SHP77 treated with DMSO at 0.1 percent for 48 hours (cell line): ENCODE measurements at regions not wholly inside any gene's neighbourhood (a gene's known extent, or its start where the extent isn't known, plus 50 kb on each side); places are given as distances from the start of the nearest gene placed in this dataset.

Experiments
- DNase-seq: peaks from one replicate; lab custom pipeline; 2025; lab: John Stamatoyannopoulos, UW

DNA sequence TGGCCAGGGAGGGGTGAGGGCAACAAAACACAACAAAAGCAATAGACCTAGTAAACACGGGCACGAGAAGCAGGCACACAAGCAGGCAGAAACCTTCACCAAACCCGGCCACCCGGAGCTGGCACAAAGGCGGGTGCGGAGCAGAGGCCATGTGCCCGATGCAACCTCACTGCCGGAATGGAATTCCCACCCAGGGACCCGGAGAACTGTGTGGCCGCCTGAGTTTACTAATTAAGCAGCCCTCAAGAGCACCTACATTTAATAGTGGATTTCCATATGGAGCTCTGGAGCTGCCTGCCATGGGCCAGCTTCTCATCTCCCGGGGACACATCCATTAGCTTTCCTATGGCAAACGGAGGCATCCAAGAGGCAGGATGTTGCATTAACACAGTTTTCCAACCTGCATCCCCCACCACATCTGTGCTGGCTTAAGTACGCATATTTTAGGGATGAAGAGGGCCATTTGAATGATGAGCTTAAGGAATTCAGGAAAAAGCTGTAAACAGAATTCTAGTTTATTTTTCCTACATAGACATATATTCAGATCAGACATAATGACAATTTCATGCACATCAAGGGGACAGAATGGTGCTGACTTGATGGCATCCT, 104.5 kb upstream of the SMIM21 start:
- no peak for DNase-seq

DNA sequence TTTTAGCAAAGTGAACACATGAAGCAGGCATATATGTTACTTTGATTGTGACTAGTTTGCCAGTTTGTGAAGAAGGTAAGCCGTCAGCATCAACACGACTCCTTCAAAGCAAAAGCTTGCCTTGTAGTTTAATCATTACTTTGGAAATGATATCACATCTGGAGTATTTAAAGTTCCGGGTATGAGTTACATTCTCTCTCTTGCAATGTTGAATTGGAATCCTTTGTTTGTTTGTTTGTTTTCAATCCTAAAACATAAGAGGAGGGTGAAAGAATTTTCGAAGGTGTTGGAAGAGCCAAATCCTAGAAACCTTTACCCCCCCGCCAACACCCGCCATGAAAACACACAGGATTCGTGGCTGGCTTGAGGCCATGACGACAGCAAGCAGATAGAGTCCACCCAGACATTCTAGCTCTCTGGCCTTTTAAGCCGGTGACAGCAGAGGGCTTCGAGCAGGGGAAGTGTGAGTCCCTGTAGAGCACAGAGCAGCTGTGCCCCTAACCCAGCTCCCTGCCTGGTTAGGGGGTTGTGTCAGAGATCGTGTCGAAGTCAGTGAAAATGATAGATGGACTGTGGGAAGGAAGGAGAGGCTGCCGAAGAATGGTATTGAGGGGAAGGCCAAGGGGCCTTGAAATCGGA, 103.8 kb upstream of the SMIM21 start:
- no peak for DNase-seq

DNA sequence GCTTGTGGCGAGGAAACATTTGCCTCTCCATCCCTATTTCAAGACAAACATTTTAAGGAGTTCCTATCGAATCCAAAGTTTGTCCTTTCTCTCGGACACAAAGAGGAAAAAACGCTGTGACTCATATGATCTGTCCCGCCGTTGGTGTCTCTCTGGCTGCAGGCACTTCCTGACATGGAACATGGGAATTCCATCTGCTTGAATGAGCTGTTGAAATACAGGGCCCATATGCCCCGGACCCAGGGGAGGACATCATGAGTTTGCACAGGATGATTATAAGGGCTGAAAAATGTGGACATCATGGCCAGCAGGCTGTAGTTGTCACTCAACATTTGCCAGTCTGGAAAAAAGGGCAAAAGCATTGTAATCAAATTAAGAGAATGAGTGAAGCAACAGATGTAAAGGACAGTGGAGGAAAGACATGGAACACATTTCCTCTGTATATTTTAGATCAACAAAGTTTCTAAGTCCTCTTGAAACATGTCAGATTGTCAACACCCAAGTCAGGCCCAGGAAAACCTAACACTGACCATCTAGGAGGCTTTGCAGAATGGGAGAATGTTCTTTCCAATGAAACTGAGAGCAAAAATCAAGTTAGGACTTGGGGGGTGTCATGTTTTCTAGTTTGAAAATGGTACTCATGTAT, 103.2 kb upstream of the SMIM21 start:
- DNase-seq, result no peak

DNA sequence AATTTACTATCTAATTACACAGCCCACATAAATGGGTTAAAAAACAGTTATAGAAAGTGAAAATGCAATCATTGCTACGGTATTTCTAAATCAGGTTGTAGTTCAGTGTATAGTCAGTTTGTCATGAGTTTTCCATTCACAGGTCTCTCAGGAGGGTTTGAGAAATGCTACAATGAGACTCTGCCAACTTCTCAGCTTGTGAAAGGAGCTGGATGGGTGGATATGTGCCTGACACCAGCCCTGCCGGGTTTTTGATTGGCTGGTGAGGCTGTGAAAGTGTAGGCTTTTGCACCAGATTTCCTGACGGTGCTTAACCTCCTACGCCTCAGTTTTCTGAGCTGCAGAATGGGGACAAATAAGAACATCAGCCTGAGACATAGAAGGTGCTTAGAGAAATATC, 102.6 kb upstream of the SMIM21 start:
- no peak for DNase-seq

DNA sequence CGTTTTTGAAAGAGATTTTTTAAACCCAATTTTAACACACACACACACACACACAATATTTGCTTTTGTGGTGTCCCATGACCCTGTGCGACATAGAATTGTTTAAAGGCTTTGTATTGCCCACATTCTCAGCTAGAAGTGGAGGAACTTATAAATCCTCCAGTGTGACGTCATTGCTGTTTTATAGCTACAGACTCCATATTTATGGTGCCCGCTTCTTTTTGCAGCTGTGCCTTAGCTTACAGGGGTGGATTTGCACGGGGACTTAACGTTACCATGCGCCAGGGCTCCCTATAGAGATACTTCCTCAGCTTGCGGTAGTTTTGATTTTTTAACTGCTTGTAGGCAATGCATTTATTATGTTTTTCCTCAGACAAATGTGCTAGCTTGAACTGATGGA, 101.9 kb upstream of the SMIM21 start:
- DNase-seq, result no peak

DNA sequence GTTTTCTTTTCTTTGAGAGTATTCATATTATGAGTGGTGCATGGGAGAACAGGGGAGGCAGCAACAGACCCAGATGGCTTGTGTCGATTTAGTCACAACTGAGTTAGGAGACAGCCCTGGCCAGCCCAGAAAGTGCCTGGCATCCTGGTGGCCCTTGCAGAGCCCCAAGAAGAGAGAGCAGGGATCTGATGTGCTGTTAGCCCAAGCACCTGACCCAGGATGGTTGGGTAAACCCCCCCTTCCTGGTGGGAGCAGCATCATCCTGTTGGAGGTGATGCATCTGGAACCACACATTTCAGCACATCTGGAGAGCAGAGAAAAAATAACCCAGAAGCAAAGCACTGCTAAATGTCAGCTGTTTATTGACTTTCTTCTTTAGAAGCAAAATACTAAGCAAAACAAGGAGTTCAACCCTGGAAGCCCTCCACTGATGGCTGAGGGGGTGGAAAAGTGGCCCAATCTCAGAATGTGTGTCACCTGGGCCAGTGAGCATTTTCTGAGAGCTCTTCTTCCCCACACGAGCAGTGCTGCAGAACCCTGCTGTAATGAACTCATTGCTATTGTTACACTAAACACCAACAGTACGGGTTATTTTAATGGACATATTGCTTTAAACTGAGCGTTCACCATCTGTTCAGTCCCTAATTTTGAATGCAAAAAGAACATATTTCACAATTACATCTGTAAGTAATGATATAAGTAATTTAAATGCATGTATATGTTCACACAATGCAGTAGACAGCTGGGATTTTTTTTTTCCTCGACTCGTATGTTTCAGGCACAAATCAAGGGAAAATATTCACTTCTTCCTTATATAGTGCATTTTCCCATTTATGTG, 100.6 kb upstream of the SMIM21 start:
- no peak for DNase-seq

DNA sequence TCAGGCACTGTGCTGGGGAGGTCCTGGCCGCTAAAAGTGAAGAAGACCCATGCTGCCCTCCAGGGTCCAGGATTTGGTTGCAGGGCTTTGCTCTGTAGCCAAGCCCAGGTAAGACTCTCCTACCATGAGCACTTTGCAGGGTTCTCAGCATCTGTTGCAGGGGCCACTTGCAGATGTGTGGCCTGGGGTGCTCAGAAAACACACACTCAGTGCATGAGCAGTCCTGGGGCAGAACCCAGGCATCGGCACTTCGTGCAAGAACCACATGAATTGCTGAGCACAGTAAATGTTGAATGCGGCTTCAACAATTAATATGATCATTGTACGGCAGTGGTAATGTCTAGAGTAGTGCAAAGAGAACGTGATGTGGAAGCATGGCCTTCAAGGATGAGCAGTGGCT, 98.5 kb upstream of the SMIM21 start:
- DNase-seq, result no peak

DNA sequence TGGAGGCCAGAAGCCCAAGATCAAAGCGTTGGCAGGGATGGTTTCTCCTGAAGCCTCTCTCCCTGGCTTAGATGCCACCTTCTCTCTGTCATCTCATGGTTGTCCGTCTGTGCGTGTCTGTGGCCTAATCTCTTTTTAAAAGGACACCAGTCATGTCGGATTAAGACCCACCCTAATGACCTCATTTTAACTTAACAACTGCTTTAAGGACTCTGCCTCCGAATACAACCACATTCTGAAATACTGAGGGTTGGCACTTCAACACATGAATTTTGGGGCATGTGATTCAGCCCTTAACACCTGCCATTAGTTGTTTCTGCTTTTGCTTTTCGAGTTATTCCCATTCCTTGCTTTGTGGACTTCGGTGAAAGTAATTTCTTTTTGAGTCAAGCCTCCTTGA, 97.8 kb upstream of the SMIM21 start:
- DNase-seq, result no peak

DNA sequence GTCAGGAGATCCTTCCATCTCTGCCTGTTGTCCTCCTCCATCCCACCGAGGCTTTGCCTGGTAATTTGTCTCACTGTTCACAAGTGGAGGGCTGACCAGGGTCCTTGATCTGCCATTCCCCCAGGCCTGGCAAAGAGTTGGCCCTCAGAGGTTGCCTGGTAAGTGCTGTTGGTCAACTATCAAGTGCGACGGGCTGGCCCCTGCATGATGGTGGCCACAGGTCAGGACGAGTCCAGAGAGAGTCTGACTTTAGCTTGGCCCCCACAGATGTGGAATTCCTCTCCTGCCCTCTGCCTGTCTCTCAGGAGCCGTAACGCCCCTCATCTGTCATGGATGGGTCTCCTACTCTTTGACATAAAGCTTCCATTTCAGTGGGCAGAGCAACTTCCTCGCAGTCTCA, 97.3 kb upstream of the SMIM21 start:
- no peak for DNase-seq

DNA sequence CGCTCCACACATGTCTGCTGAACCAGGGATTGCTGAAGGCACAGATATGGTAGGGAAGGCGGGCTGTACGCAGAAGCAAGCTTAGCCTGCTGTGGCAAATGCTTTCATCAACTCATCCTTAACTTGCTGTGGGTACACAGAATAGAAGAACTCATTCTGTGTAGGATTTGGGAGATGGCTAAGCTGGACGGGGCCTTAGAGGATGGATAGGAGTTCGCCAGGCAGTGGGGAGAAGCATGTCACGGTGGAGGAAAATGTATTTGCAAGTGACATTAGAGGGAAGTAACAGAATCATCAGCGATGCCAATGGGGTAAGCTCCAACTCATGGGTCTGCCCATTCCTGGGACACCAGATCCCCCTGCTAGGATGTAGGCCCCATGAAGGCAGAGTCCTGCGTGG, 96.7 kb upstream of the SMIM21 start:
- no peak for DNase-seq

DNA sequence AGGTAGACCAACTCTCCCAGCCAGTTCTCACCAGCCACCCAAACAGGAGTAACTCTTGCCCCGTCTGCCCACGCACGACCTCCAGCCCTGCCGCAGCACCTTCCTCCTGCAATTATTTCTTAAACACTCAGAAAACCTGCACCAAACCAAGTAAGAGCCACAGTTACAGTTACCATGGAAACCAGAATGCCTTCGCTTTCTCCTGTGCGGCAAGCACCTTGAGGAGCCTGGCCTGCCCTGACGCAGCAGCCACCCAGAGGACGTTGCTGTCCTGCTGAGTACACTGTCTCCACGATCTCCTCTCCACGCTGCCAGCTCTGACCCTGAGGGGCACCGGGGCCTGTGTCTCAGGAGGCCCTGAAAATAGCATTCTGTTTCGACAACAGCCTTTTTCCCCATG, 94.3 kb upstream of the SMIM21 start:
- no peak for DNase-seq

DNA sequence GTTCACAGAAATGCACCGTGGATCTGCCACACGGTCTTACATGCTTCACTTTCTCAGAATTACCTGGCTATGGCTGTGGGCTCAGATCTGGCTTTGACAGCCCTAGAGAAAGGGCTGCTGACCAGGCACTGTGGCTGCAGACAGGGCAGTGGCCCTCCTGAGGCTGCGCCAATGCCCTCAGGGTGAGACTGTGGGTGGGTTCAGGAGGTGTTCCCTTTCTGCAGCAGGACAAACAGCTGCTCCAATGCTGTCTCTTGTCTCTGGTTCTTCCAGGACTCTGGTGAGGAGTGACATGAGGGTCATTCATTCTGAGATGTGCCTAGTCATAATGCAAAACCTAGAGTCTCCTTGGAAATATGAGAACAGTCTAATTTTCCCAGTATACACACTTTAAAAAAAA, 90.5 kb upstream of the SMIM21 start:
- no peak for DNase-seq

DNA sequence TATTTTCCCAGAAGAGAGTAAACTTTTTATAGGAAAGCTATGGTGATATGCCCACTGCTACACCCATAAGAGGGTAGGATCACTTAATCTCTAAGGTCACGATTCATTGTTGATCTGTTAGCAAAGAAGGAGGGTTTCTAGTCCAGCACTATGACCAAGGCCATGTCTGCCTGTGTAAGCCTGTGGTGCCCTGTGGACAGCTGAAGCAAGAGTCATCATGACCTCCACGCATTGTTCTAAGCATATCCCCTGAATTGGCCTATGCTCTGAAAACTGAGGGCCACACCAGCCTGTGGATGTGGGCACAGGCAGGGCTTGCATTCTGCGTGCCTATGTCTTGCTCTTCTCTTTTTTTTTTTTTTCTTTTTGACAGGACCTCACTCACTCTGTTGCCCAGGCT, 89.8 kb upstream of the SMIM21 start:
- no peak for DNase-seq

DNA sequence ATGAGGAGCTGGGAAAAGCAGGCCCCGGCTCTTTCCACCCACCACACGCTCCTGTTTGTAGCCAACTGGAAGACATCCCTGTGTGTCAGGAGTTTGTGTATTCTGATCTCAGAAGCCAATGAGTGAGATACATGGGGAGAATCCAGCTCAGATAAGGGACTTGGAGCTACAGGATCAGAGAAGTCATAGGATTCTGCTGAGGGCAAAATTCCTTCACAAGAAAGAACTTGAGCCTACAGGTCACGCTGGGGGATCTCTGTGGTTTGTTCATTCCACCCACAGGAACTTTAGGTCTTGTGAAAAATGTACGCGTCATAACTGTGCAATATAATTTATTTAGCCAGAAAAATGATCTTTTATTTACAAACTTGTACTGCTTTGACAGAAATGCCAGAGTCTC, 80.1 kb upstream of the SMIM21 start:
- no peak for DNase-seq

DNA sequence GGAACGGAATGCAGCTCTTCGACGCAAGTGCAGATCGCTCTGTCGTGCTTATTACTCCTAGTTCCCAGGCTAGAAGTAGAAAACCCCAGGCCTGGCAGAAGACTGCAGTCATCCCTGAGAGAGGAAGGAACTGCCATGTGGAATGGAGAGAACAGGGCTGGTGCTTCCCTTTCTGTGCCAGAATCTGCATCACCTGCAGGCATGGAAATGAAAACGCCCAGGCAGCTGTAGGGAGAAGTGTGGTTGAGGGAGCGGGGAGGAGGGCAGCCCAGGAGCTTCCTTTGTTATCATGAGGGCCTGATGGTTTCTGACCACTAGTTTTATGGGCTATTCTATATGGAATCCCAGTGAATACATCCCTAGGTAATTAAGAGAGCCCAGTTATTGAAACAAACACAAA, 79.4 kb upstream of the SMIM21 start:
- DNase-seq, result no peak

DNA sequence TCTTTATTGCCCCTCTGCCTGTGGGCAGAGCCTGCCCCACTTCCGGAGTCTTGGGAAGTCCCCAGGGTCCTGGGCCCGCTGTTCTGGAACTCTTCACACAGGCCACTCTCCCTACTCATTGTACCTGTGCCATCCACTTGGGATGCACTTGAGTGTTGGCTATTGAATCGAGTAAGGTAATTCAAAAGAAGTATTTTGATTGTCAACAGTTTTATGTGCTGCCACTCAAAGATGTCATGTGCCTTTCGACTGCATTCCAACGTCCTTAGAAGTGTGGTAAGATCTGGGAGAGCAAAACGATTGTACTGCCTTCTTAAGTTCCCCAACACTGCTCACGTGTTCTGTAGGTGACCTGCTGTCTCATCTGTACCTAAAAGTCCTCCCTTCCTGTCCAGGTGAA, 77.0 kb upstream of the SMIM21 start:
- DNase-seq, result no peak

DNA sequence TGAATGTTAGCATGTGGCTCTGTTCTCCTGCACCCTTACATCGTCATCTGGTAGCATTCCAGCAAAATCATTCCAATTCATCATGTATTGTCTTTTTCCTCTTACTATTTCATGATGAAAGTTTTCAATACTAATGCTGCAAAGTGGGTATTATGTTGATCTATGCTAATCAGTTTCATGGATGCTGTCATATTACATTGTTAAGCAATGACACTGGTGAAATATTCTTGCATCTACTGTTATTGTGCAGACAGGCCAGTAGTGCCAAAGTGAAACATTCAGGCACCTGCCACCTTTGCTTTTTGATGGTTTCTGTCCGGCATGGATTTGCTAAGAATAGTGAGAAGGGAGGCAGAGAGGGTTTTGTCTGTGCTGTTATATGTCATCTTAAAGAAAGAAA, 76.1 kb upstream of the SMIM21 start:
- no peak for DNase-seq

DNA sequence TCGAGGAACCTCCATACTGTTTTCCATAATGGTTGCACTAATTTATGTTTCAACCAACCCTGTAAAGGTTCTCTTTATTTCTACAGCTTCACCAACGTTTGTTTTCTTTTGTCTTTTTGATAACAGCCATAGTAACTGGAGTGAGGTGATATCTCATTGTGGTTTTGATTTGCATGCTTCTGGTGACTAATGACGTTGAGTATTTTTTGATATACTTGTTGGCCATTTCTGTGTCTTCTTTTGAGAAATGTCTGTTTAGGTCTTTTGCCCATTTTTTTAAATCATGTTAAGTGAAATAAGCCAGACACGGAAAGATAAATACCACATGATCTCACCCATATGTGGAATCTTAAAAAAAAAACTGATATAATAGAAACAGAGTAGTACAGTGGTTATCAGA, 74.8 kb upstream of the SMIM21 start:
- DNase-seq, result no peak

DNA sequence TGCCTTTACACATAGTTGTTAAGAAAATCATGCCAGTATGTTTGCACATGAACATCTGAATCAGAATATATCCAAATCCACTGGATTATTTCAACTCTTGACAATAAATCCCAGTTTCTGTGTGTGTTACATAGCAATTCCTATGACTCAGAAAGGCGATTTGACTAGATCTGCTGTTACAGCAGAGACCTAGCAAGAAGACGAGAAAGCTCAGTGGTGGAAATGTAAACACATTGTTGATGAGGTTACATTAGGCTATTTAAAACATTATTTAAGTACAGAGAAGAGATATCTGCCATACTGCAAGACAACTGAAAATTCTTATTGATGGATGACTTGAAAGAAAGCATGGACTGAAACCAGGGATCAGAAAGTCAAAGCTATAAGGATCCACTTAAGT, 73.0 kb upstream of the SMIM21 start:
- no peak for DNase-seq

DNA sequence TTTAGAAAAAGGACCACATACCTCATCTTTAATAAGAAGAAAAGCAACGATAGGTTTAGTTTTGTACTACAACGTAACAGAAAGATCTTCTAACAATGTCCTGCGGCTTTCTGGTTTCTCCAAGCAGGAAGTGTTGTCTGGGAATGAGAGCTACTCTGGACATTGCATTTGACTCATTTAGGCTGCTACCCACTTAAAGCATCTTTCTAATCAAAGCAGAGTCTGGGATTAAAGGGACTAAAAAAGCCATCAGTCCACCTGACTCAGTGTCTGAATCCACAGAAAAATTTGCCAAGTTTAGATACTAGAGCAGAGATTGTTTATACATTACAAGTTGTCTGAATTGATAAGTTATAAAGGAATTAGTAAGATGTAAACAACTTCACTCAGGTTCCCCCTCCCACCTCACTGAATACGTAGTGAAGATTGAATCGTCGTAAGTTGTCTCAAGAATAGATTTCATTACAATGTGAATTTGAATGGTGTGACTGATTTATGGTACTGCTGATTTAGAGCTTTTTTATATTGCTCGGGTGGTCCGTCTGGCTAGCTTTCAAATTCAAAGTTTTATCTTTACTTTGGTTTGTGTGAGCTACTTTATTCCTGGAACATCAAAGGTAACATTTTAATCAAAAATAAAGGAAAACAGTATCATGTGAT, 70.2 kb upstream of the SMIM21 start:
- no peak for DNase-seq

DNA sequence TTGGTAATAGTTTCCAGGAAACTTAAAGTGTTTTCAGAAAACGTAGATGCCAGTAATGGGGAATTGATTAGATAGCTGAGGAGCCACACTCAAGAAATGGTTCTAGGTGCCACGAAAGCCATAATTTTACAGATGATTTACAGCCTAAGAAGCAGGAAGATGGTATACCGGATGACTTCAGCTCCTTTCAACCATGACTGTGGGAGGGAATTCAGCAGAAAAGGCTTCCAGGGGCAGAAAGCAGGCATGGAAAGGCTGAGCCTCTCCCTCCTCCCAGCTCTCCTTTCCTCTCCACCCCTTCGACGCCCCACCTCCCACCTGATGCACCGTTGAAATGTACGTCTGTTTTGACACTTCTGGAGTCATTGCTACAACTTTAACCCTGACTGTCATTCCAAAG, 68.6 kb upstream of the SMIM21 start:
- DNase-seq, result no peak

DNA sequence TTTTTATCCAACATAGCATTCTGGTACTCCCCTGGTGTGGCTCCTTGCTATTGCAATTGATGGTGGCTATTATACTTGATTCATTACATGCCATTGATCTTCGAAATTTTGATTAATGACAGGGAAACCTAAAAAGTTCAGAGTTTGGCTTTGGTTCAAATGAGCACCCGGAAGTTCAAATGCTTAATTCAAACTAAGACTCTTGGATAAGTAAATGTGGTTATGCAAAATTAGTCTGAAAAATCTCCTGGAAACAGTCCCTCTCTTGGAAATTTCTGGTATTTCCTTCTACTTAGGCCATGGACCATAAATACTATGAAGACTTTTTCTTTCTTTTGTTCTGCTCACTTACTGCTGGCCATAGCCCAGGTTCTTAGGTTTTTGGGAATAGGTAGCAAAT, 65.3 kb upstream of the SMIM21 start:
- DNase-seq, result no peak

DNA sequence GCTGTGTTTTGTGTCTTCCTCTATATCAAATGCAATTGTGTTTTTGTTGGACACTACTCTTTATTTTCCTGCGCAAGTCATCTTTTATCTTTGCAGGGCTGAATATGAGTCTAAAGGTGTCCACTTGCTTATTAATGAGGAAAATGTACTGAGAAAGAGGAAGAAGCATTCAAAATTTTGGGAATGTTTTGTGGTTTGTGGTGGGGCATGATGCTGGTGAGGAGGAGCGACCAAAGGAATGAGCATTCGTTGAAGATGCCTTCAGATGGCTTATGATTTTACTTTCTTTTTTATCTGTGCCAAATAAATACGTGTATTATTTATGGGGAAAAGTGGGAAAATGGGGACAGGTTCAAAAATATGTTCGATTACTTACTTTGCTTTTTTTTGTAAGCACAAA, 63.9 kb upstream of the SMIM21 start:
- DNase-seq, result no peak
